ENCODE measurements at regions not wholly inside any gene's neighbourhood (a gene's known extent, or its start where the extent isn't known, plus 50 kb on each side); places are given as distances from the start of the nearest gene placed in this dataset.
"Not testable (repeated sequence)": the region's sequence is repeated elsewhere in the genome, so short reads cannot be mapped to it uniquely, and the experiment has no call there.

- not testable (repeated sequence) for TF ChIP-seq EZH2, CTCF, EZH2phosphoT487 (IDR thresholded peaks at IDR 0.05)
Observed at GRCh38 chr12:44454959-44455358, 421.2 kb downstream of the NELL2 start.
